ENCODE measurements at regions not wholly inside any gene's neighbourhood (a gene's known extent, or its start where the extent isn't known, plus 50 kb on each side); places are given as distances from the start of the nearest gene placed in this dataset.

DNA sequence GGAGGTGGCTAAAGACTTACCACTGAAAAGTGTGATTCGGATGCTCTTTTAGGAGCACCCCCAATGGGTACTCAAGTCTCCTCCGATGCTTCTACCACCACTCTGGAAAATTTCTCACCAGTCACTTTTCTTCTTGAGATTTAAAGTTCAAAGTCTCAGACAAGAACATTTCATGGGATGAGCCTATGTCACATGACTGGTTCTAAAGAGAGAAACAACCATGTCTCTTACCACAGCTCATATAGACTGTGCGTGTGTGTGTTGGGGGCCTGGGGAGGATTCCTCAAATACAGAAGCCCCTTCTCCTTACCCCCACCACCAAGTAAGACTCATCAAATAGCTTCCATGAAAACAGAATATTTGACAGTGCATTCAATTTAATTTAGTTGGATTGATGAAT is 181.7 kb upstream of the MIR17HG start:
- Histone ChIP-seq H3K36me3 (no peaks in the 10 kb centered on the region), H3K4me1 (no peaks in the 10 kb centered on the region), H3K27ac (no peak overlapping the region), H3K9me3 (no peaks in the 10 kb centered on the region), H3K27me3 (no peaks in the 10 kb centered on the region), H3K4me3 (replicated peaks in 1 of 3) (no peak overlapping the region)
- intact Hi-C loops (cut with DNase I): no loop called here
- TF ChIP-seq POLR2A (IDR thresholded peaks at IDR 0.05): no peak
- WGBS, 2 donors: 94 to 98% methylated on average over 3 of the region's 3 CpGs
- DNase-seq: no peak

GRCh38 chr13:91166714-91167511 is 180.6 kb upstream of the MIR17HG start:
- TF ChIP-seq POLR2A (IDR thresholded peaks at IDR 0.05): no peak
- Histone ChIP-seq H3K9me3 (no peaks in the 10 kb centered on the region), H3K36me3 (no peaks in the 10 kb centered on the region), H3K27ac (no peak overlapping the region), H3K4me1 (no peaks in the 10 kb centered on the region), H3K4me3 (replicated peaks in 1 of 3) (no peak overlapping the region), H3K27me3 (no peaks in the 10 kb centered on the region)
- intact Hi-C loops (cut with DNase I): no loop called here
- WGBS, 2 donors: 88 to 98% methylated on average over 2 of the region's 2 CpGs
- DNase-seq: no peak

DNA sequence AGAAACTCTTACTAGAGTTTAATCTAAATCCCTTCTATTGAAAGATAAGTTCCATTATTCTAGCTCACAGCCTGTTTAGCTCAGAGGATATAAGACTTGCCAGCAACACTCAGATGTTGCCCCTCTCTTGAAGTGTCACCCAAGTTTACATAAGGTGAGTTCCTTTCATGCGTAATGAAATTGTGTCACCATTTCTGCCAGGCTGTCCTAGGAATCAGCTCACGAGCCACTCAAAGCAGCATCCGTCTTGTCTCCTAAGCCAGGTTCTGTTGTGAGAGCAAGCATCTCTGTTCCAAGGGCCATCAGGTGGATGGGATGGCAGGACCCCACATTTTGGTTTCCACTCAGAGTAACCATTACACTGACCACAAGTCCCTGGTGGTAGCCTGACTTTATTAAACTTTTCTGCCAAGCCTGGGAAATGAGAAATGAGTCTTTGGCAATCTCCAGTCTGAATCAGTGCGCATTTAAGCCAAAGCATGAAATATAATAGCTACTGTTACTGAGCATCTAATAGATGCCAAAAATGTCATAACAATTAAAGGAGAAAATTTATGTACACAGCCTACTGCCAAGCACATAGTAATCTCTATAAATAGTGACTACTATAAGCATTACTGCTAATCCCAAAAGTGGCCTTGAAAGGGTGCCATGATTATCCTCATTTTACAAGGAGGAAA is 179.6 kb upstream of the MIR17HG start:
- H3K4me1 ChIP-seq: no peaks in the 10 kb centered on the region
- H3K9me3 ChIP-seq: no peaks in the 10 kb centered on the region
- H3K36me3 ChIP-seq: no peaks in the 10 kb centered on the region
- H3K27ac ChIP-seq: no peak overlapping the region
- intact Hi-C loops (cut with DNase I): no loop called here
- no peak overlapping the region for H3K4me3 ChIP-seq (replicated peaks in 1 of 3)
- H3K27me3 ChIP-seq: no peaks in the 10 kb centered on the region
- no peak for TF ChIP-seq POLR2A (IDR thresholded peaks at IDR 0.05)
- TF ChIP-seq CTCF (IDR thresholded peaks at IDR 0.05): no peak
- WGBS, 2 donors: 55% methylated on average over 4 of the region's 4 CpGs
- no peak for DNase-seq

GRCh38 chr13:91168386-91168711 is 179.1 kb upstream of the MIR17HG start:
- DNase-seq: no peak
- Histone ChIP-seq H3K4me3 (replicated peaks in 1 of 3) (no peak overlapping the region), H3K27ac (no peak overlapping the region), H3K27me3 (no peaks in the 10 kb centered on the region), H3K4me1 (no peaks in the 10 kb centered on the region), H3K9me3 (no peaks in the 10 kb centered on the region), H3K36me3 (no peaks in the 10 kb centered on the region)
- intact Hi-C loops (cut with DNase I): no loop called here
- no peak for TF ChIP-seq POLR2A (IDR thresholded peaks at IDR 0.05)
- TF ChIP-seq CTCF (IDR thresholded peaks at IDR 0.05): no peak
- 57 to 71% methylated on average over 4 of the region's 4 CpGs for whole genome bisulfite sequencing, 2 donors

DNA sequence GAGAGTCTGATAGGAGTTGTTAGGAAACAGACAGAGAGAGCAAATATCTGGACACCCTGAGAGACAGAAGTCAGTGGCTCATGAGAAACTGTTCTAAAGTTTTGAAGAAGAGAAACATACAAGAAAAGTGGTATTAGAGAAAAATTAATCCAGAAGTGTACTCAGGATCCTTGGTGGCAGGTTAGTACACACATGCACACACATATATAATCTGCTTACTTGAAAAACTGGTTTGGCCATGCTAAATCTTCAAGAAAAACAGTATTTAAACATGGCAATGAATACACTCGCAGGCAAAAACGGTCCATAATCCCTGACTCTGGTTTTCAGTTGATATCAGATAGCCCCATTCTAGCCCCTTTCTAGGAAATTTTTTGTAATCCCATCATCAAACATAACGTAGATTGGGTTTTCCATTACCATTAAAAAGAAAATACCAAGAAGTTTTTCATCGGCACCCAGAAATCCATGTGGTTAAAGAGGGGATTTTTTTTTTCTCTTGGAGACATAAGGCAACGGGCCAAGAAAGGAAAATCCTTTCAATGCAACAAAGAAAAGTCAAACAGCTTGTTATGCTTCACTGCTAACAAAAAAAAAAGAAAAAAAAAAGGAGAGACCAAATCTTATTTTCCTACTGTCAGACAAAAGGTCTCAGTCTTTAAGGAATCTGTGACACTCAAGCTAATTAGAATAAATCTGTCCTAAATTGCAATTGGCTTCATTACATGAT is 178.0 kb upstream of the MIR17HG start:
- H3K36me3 ChIP-seq: no peaks in the 10 kb centered on the region
- no peak overlapping the region for H3K27ac ChIP-seq
- no peak overlapping the region for H3K4me3 ChIP-seq (replicated peaks in 1 of 3)
- DNase-seq: no peak
- WGBS, 2 donors: 27 to 31% methylated on average over 5 of the region's 5 CpGs
- intact Hi-C loops (cut with DNase I): no loop called here
- H3K4me1 ChIP-seq: no peaks in the 10 kb centered on the region
- no peaks in the 10 kb centered on the region for H3K9me3 ChIP-seq
- TF ChIP-seq POLR2A (IDR thresholded peaks at IDR 0.05) (no peak), CTCF (IDR thresholded peaks at IDR 0.05) (no peak)
- no peaks in the 10 kb centered on the region for H3K27me3 ChIP-seq

GRCh38 chr13:91172160-91172559 is 175.3 kb upstream of the MIR17HG start:
- Histone ChIP-seq H3K9me3 (no peaks in the 10 kb centered on the region), H3K27me3 (no peaks in the 10 kb centered on the region), H3K36me3 (no peaks in the 10 kb centered on the region), H3K4me1 (no peaks in the 10 kb centered on the region), H3K27ac (no peak overlapping the region), H3K4me3 (replicated peaks in 1 of 3) (no peak overlapping the region)
- TF ChIP-seq POLR2A (IDR thresholded peaks at IDR 0.05): no peak
- no peak for TF ChIP-seq CTCF (IDR thresholded peaks at IDR 0.05)
- WGBS, 2 donors: 81 to 94% methylated on average over 4 of the region's 4 CpGs
- DNase-seq: no peak
- intact Hi-C loops (cut with DNase I): no loop called here

All from thyroid gland (tissue), 4 donors.